ENCODE measurements at regions not wholly inside any gene's neighbourhood (a gene's known extent, or its start where the extent isn't known, plus 50 kb on each side); places are given as distances from the start of the nearest gene placed in this dataset.

GRCh38 chr22:48081281-48081680 is 1318.8 kb downstream of the TBC1D22A start:
- Histone ChIP-seq H3K36me3 (ENCODE audit: insufficient read depth) (no peaks in the 10 kb centered on the region), H3K4me1 (ENCODE audit: insufficient read depth) (no peaks in the 10 kb centered on the region), H2AFZ (no peak overlapping the region), H3K79me2 (replicated peaks; ENCODE audit: insufficient read depth) (no peaks in the 10 kb centered on the region), H3K27ac (ENCODE audit: low read depth) (no peak overlapping the region), H3K27me3 (ENCODE audit: insufficient read depth) (no peaks in the 10 kb centered on the region), H3K4me3 (no peak overlapping the region), H3F3A (replicated peaks; ENCODE audit: low read depth) (no peaks in the 10 kb centered on the region), H3K9me2 (ENCODE audit: insufficient read depth) (no peaks in the 10 kb centered on the region), H3K4me2 (no peak overlapping the region), H4K20me1 (replicated peaks; ENCODE audit: insufficient read depth) (no peaks in the 10 kb centered on the region)
- Mint-ChIP-seq H3K36me3 (ENCODE audit: low read depth) (peaks cover 3% of the 10 kb centered on the region; the same call in 1 of the 3 replicates), H3K27ac (no peak overlapping the region), H3K9me3 (peaks cover 1% of the 10 kb centered on the region; the same call in 2 of the 3 replicates), H3K4me1 (peaks cover 6% of the 10 kb centered on the region; the same call in 2 of the 3 replicates), H3K4me3 (no peak overlapping the region), H3K27me3 (ENCODE audit: insufficient read depth, low read depth, poor library complexity) (peaks cover 11% of the 10 kb centered on the region)
- no peak for ATAC-seq
- TF ChIP-seq NANOG (IDR thresholded peaks at IDR 0.05; ENCODE audit: borderline replicate concordance) (no peak), ZNF331 (CRISPR knock-in tag; IDR thresholded peaks at IDR 0.05; ENCODE audit: low read depth) (no peak), POLR2AphosphoS5 (IDR thresholded peaks at IDR 0.05; ENCODE audit: low read depth) (no peak), CREB1 (CRISPR knock-in tag; IDR thresholded peaks at IDR 0.05; ENCODE audit: low read depth) (no peak), STAT1 (IDR thresholded peaks at IDR 0.05; ENCODE audit: unreplicated experiment) (no peak), ZNF114 (CRISPR knock-in tag; IDR thresholded peaks at IDR 0.05) (no peak), EZH2 (IDR thresholded peaks at IDR 0.05; ENCODE audit: low read depth, unreplicated experiment) (no peak), CTCF (conservative IDR thresholded peaks at IDR 0.05; ENCODE audit: low read depth in 2 of 2) (no peak), EZH2phosphoT487 (IDR thresholded peaks at IDR 0.05; ENCODE audit: unreplicated experiment) (no peak), JUNB (IDR thresholded peaks at IDR 0.05; ENCODE audit: unreplicated experiment) (no peak)
- TF ChIP-seq, protein P1, sequence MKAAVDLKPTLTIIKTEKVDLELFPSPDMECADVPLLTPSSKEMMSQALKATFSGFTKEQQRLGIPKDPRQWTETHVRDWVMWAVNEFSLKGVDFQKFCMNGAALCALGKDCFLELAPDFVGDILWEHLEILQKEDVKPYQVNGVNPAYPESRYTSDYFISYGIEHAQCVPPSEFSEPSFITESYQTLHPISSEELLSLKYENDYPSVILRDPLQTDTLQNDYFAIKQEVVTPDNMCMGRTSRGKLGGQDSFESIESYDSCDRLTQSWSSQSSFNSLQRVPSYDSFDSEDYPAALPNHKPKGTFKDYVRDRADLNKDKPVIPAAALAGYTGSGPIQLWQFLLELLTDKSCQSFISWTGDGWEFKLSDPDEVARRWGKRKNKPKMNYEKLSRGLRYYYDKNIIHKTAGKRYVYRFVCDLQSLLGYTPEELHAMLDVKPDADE (IDR thresholded peaks at IDR 0.05) = no peak
- TF ChIP-seq, protein P2, sequence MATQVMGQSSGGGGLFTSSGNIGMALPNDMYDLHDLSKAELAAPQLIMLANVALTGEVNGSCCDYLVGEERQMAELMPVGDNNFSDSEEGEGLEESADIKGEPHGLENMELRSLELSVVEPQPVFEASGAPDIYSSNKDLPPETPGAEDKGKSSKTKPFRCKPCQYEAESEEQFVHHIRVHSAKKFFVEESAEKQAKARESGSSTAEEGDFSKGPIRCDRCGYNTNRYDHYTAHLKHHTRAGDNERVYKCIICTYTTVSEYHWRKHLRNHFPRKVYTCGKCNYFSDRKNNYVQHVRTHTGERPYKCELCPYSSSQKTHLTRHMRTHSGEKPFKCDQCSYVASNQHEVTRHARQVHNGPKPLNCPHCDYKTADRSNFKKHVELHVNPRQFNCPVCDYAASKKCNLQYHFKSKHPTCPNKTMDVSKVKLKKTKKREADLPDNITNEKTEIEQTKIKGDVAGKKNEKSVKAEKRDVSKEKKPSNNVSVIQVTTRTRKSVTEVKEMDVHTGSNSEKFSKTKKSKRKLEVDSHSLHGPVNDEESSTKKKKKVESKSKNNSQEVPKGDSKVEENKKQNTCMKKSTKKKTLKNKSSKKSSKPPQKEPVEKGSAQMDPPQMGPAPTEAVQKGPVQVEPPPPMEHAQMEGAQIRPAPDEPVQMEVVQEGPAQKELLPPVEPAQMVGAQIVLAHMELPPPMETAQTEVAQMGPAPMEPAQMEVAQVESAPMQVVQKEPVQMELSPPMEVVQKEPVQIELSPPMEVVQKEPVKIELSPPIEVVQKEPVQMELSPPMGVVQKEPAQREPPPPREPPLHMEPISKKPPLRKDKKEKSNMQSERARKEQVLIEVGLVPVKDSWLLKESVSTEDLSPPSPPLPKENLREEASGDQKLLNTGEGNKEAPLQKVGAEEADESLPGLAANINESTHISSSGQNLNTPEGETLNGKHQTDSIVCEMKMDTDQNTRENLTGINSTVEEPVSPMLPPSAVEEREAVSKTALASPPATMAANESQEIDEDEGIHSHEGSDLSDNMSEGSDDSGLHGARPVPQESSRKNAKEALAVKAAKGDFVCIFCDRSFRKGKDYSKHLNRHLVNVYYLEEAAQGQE (IDR thresholded peaks at IDR 0.05; ENCODE audit: unreplicated experiment) = no peak
- TF ChIP-seq, protein P3, sequence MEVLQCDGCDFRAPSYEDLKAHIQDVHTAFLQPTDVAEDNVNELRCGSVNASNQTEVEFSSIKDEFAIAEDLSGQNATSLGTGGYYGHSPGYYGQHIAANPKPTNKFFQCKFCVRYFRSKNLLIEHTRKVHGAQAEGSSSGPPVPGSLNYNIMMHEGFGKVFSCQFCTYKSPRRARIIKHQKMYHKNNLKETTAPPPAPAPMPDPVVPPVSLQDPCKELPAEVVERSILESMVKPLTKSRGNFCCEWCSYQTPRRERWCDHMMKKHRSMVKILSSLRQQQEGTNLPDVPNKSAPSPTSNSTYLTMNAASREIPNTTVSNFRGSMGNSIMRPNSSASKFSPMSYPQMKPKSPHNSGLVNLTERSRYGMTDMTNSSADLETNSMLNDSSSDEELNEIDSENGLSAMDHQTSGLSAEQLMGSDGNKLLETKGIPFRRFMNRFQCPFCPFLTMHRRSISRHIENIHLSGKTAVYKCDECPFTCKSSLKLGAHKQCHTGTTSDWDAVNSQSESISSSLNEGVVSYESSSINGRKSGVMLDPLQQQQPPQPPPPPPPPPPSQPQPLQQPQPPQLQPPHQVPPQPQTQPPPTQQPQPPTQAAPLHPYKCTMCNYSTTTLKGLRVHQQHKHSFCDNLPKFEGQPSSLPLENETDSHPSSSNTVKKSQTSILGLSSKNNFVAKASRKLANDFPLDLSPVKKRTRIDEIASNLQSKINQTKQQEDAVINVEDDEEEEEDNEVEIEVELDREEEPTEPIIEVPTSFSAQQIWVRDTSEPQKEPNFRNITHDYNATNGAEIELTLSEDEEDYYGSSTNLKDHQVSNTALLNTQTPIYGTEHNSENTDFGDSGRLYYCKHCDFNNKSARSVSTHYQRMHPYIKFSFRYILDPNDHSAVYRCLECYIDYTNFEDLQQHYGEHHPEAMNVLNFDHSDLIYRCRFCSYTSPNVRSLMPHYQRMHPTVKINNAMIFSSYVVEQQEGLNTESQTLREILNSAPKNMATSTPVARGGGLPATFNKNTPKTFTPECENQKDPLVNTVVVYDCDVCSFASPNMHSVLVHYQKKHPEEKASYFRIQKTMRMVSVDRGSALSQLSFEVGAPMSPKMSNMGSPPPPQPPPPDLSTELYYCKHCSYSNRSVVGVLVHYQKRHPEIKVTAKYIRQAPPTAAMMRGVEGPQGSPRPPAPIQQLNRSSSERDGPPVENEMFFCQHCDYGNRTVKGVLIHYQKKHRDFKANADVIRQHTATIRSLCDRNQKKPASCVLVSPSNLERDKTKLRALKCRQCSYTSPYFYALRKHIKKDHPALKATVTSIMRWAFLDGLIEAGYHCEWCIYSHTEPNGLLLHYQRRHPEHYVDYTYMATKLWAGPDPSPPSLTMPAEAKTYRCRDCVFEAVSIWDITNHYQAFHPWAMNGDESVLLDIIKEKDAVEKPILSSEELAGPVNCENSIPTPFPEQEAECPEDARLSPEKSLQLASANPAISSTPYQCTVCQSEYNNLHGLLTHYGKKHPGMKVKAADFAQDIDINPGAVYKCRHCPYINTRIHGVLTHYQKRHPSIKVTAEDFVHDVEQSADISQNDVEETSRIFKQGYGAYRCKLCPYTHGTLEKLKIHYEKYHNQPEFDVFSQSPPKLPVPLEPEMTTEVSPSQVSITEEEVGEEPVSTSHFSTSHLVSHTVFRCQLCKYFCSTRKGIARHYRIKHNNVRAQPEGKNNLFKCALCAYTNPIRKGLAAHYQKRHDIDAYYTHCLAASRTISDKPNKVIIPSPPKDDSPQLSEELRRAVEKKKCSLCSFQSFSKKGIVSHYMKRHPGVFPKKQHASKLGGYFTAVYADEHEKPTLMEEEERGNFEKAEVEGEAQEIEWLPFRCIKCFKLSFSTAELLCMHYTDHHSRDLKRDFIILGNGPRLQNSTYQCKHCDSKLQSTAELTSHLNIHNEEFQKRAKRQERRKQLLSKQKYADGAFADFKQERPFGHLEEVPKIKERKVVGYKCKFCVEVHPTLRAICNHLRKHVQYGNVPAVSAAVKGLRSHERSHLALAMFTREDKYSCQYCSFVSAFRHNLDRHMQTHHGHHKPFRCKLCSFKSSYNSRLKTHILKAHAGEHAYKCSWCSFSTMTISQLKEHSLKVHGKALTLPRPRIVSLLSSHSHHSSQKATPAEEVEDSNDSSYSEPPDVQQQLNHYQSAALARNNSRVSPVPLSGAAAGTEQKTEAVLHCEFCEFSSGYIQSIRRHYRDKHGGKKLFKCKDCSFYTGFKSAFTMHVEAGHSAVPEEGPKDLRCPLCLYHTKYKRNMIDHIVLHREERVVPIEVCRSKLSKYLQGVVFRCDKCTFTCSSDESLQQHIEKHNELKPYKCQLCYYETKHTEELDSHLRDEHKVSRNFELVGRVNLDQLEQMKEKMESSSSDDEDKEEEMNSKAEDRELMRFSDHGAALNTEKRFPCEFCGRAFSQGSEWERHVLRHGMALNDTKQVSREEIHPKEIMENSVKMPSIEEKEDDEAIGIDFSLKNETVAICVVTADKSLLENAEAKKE (CRISPR knock-in tag; IDR thresholded peaks at IDR 0.05) = no peak
- no peak for DNase-seq (ENCODE audit: low spot score)

All from GM23338 (cell line).